ENCODE measurements at regions not wholly inside any gene's neighbourhood (a gene's known extent, or its start where the extent isn't known, plus 50 kb on each side); places are given as distances from the start of the nearest gene placed in this dataset.
"Not testable (repeated sequence)": the region's sequence is repeated elsewhere in the genome, so short reads cannot be mapped to it uniquely, and the experiment has no call there.

DNA sequence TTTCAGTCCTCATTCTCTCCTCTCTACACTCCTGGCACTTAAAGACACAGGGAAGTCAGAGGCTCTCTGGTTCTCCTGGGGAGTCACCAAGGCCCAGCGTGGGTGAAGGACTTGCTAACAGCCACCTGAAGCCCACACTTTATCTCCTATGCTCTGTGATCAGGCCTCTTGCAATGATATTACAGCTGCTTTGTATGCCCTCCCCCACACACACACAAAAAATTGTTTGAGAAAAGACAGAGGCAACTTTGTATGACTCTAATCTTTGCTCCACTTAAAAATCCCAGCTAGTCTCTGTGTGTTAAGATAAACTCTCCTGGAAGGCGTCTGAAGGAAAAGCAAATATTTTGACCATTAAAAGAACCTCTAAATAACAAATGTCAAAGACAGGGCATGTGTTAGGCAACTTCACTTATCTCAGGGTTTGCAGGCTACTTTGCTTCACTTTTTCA lies 507.2 kb downstream of the TNS3 start:
- peak; percentile 75 for ATAC-seq
- intact Hi-C loops (cut with DNase I): no loop called here
- DNase-seq (ENCODE audit: missing footprints): no peak

DNA sequence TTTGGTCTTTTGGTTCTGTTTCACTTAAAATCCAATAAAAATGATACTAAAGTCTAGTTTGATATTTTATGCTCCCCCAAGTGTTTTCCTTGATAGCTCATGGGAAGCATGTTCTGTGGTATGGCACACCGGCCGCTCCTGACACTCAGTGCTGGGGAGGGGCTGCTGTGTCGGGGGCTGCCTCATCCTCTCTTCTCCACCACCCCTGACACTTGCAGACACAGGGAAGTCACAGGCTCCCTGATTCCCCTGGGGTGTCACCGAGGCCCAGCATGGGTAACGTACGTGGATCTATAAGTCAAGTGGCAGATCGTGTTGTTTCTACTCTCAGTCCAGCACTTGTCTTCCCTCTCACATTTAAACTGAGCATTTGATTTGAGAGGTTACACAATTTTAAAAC lies 508.6 kb downstream of the TNS3 start:
- DNase-seq (ENCODE audit: missing footprints): no peak
- no peak for ATAC-seq
- intact Hi-C loops (cut with DNase I): no loop called here

DNA sequence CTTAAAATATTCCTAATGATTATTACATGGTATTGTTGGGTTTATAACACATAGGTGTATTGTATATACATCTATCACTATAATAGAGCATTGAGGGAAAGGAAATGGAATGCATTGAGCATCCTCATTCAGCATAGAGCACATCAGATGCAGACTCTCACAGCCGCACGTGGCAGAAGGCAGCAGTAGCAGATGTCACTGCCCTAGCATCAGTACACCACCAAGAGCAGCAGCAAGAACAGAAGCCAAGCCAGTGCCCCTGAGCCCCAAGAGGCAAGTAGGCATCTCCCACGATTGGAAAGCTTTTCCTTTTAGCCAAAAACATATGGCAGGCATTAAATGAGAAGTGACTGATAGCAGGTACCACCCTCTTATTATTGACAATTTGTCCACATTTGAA lies 510.0 kb downstream of the TNS3 start:
- no peak for DNase-seq (ENCODE audit: missing footprints)
- ATAC-seq: no peak
- intact Hi-C loops (cut with DNase I): no loop called here

DNA sequence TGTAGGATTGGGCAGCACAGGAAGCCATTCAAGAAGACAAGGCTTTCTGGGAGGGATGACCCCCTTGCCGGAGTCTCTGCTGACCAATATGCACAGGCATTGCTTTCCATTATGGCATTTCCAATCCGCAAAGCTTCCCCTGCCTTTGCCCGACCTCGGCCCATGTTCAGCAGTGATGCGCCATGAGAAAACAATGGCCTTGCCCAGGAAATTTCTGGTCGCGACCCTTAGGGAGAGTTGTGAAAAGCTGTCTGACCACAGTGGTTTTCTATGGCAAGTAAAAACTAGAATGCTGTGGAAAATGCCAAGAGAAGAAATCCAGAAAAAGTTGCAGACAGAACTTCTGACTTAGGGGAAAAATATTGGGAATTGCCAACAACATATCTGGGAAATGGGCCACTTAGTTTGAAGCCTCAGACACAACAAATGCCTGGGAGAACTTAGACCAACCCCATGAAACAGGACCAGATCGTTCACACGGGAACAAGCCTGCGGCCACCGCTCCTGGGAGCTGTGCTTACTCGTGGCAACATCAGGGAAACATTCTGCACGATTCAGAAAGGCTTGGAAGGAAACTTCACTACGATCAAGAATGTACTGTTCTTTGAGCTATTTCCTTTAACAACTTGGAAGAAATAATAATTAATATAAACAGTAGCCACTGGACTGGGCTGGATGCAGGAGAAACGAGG lies 512.4 kb downstream of the TNS3 start:
- no peak for ATAC-seq
- intact Hi-C loops (cut with DNase I): no loop called here
- no peak for DNase-seq (ENCODE audit: missing footprints)

DNA sequence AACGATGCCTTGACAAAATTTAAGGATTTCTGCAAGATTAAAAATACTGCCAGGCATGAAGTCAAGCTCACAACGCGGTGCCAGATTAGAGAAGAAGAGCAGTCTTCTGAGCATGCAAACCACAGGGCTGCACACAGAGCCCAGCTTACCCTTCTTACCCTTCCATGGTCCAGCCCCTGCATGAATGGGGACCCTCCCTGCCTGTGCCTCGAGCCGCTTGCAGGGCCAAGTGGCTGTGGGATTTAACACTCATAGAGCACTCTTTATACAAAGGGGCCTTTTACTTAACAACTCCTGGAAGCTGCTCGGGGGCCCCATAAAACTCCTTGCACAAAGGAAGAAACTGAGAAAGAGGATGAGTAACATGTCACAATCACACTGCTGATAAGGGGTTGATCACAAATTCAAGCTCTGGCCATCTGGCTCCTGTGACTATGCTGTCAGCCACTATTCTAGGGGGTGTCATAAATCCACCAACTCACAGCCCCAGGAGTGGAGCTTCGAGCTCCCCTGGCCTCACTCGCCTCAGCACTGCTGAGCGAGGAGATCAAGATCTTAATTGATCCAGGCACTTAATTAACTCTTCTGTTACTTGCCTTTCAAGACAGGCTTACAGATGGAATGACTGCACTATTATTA lies 514.8 kb downstream of the TNS3 start:
- intact Hi-C loops (cut with DNase I): no loop called here
- no peak for ATAC-seq
- DNase-seq (ENCODE audit: missing footprints): no peak

DNA sequence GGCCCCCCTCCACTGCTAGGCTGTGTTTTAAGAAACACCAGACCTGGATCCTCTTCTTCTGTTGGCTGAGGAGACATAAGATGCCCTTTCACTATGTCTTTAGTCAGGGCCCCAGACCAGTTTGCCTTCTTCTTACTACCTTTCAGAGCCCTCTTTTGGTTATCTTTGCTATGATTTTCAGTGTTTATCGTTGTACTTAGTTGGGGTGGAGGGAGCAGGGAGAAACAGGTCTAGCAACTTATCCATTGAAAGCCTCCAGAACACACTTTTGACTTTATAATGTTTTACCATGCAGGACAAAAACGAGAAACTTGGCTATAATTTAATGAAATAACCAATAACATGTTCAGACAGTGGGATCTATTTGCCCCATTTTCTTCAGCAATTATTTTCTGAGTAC lies 525.2 kb downstream of the TNS3 start:
- intact Hi-C loops (cut with DNase I): no loop called here
- DNase-seq (ENCODE audit: missing footprints) (no peak), ATAC-seq (no peak)

DNA sequence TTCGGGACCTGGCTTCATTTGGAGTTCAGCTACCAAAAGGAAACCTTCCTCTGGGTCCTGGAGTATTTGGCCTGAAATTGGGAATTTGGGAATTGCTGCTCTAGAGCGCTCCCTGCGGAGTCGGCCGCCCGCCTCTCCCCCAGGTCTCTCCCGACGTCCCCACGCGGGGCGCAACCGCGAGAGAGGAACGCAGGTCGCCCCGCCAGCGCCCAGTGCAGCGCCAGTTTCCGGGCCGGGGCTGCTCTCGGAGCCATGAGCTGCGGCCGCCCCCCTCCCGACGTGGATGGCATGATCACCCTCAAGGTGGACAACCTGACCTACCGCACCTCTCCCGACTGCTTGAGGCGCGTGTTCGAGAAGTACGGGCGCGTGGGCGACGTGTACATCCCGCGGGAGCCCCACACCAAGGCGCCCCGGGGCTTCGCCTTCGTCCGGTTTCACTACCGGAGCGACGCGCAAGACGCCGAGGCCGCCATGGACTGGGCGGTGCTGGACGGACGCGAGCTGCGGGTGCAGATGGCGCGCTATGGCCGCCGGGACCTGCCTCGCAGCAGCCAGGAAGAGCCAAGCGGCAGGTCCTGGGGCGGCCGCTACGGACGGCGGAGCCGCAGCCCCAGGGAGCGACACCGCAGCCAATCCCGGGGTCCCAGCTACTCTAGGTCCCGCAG lies 529.2 kb downstream of the TNS3 start:
- ATAC-seq: peak; percentile 69
- DNase-seq (ENCODE audit: missing footprints); intact Hi-C loops (cut with DNase I): not testable (repeated sequence)

DNA sequence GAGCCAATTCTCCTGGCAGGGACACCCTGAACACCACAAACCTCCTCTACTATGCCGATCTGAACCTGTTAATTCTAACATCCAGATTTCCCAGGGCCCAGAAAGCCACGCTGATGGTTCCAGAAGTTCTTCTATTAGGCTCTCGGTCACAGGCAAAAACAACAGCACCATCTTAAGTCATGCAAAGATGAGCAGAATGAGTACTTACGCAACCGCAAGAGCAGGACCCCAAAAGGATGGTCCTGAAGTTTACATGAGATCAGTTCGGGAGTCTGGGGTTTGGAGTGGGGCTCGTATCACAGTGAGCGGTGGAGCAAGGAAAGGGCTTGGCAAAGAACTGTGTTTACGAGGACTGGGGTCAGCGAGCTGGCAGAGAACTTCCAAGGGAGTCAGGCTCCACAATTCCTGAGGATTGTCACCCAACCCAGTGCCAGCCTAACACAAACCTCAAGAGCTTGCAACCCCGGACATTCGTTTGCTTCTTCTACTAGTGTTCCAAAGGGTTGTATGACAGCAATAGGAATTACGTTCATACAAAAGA lies 532.6 kb downstream of the TNS3 start:
- intact Hi-C loops (cut with DNase I): loop anchor here (10.0 kb wide), 2 partner anchors 115 to 275 kb away; no protein-coding TSS in a partner anchor
- ATAC-seq (no peak), DNase-seq (ENCODE audit: missing footprints) (no peak)

DNA sequence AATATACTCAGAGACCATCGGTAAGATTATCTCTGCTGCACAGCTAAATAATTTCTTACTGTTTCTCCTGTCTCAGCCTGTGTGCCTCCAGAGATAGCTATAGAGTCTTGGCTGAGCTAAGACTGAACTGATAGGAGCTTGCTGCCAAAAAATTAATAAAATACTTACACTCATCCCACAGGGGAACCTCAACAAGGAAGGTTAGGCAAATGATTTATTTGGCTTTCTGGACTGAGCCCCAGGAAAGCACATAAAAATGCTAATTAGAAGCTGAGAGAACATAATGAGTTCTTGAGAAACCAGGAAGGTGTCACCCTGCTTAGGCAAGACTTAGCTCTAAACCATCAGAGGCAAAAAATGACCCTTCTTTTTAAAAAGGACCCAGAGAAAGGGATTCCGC lies 534.5 kb downstream of the TNS3 start:
- peak; percentile 45 for ATAC-seq
- intact Hi-C loops (cut with DNase I): loop anchor here (10.0 kb wide), 2 partner anchors 113 to 273 kb away; no protein-coding TSS in a partner anchor
- DNase-seq (ENCODE audit: missing footprints): no peak

DNA sequence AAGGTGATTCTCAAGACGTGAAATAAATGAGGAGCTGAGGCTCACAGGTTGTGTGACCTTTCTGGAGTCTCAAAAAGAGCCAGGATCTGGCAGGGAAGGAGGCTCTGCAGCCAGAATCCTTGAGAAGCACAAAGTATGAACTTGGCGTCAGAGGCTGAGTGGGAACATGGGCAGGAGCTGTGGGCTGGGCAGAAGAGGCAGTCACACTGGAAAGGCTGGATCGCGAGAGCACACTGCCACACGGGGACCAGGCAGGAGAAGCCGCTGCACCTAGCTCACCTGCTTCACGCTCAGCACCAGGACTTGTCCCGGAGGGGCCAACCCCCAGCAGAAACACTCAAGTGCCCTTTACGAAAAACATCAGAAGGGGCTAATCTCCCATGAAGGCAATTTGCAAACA lies 535.0 kb downstream of the TNS3 start:
- intact Hi-C loops (cut with DNase I): loop anchor here (10.0 kb wide), 2 partner anchors 112 to 272 kb away; no protein-coding TSS in a partner anchor

DNA sequence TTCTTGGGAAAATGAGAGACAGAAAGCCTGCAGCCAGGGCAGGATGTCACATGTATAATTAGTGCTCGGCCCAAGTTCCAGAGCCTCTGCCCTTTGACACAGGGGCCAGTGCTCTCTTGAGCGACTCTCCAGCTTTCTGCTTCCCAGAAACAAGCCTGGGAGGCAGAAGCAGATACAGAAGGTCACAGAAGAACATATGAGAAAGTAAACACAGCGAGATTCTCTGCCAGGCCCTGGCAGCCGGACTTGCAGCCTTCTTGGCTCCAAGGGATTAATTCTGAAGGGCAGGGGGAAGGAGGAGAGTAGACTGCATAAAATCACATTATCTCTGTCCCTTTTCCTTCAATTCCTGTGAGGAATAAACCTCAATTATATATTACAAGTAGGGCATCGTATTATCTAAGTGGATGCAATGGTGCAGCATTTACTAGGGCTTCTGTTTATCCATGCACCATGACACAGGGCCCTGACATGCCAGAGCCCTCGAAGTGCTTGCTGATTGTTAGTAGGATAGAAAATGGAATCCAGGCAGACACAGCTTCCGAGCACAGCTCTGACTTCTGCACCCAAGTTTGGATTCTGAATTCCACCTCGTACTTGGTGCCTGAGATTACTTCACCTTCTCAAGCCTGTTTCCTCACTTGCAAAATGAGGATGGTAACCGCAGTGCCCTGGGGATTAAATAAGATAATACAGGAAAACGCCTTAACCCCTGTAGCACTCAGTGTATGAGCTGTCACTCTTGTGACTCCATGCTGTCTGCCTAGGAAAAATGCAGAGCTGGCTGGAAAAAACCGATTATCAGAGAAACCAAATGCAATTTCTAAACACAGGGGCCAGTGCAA lies 536.5 kb downstream of the TNS3 start:
- peak; percentile 67 for DNase-seq (ENCODE audit: missing footprints)
- peak; percentile 76 for ATAC-seq
- intact Hi-C loops (cut with DNase I): loop anchor here (1.0 to 10.0 kb wide), 3 partner anchors 49 to 271 kb away; no protein-coding TSS in a partner anchor

More for the DNA sequence above, 535.0 kb downstream of the TNS3 start:
- no peak for DNase-seq (ENCODE audit: missing footprints)
- ATAC-seq: no peak

DNA sequence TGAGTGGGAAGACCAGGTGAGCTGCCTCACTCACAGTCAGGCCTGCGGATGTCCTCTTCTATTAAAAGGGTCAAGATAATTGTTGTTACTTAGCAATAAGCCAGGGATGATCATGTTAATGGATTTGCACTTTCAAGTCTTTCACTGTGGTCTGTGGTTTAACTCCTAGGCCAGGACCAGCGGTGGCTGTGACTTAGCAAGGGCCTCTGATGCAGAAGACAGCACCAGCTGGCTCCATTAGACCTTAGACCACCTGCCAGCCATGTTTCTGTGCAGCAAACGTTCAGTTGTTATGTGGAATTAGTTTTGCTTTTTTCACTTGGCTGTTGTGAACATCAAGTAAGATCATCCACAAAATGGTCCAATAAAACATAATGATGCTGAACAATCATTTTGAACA lies 537.3 kb downstream of the TNS3 start:
- intact Hi-C loops (cut with DNase I): loop anchor here (1.0 to 10.0 kb wide), 4 partner anchors 48 to 442 kb away; no protein-coding TSS in a partner anchor
- DNase-seq (ENCODE audit: missing footprints) (no peak), ATAC-seq (no peak)

DNA sequence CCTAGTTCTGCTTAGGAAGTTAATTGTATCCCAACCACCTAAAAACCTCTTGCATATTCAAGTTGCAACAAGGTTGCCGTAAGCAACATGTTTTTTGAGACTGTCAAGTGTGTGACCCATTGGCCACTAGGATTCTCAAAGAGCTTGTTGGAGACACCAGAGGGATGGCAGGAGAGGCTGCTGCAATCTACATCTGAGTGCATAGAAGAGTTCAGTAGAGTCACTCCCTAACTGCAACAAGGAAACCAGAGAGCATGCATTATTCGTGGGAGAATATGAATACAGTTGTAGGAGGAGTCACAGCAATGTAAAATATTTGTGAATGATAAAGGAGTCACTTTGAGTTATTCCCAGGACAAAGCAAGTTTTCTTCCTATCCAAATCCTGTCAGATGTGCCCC lies 538.6 kb downstream of the TNS3 start:
- intact Hi-C loops (cut with DNase I): loop anchor here (5.0 to 10.0 kb wide), 3 partner anchors 109 to 441 kb away; no protein-coding TSS in a partner anchor

DNA sequence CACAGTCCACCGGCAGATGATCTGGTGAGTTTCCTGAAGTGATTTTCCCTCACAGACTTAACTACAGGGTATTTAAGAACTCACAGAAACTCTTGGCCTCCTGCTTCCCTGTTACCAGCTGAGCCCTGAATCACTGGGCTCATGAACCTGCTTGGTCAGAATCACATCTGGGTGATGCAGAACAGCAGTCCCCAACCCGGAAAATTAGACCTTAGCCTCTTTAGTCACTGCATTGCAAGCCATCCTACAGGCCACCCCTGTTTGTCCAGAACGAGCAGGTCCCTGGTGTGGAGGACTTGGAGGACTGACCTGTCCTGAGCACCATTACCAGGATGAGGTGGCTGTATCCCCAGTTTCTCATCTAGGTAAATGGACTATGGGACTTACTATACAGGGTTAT lies 539.2 kb downstream of the TNS3 start:
- intact Hi-C loops (cut with DNase I): loop anchor here (5.0 to 10.0 kb wide), 3 partner anchors 108 to 440 kb away; no protein-coding TSS in a partner anchor
- no peak for DNase-seq (ENCODE audit: missing footprints)
- ATAC-seq: no peak

More for the DNA sequence above, 538.6 kb downstream of the TNS3 start:
- no peak for DNase-seq (ENCODE audit: missing footprints)
- ATAC-seq: no peak

DNA sequence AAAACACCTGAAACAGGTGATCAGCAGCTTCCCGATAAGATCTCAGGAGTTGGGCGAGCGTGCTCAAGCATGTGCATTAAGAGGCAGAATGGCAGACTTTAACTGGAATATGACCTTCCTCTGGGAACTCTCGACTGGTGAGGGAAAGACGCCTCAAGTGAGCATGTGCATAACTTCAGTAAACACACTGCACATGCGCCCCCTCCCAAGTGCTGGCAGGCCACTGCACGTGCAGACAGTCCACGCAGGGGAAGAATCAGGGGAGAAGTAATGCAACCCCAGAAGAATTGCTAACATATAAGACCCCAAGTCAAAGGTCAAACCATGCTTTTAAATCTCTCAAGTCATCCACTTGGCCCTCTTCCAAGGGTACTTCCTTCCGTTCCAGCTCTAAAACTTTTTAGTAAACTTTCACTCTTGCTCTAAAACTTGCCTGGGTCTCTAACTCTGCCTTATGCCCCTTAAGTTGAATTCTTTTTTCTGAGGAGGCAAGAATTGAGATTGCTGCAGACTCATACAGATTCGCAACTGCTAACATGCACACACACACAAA lies 541.0 kb downstream of the TNS3 start:
- ATAC-seq (no peak), DNase-seq (ENCODE audit: missing footprints) (no peak)
- intact Hi-C loops (cut with DNase I): loop anchor here (5.0 to 10.0 kb wide), 3 partner anchors 106 to 439 kb away; no protein-coding TSS in a partner anchor

DNA sequence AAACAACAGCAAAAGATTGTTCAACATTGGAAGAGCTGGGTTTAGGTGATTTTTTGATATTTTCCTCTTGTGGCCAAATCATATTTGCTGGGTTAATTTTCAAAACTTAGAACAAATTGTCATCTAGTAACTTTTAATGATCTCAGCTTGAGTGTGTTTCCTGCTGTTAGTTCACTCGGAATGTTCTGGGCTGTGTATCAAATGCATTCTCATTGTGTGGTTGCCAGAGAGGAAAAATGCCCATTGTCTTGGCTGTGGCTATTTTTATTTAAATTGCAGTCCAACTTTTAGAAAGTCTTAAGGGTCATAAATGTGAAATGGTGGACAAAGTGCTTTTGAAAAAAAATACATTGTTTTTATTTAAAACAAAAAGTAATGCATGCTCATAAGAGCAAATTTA lies 542.0 kb downstream of the TNS3 start:
- ATAC-seq (peak; percentile 59), DNase-seq (ENCODE audit: missing footprints) (no peak)
- intact Hi-C loops (cut with DNase I): loop anchor here (5.0 to 10.0 kb wide), 3 partner anchors 105 to 438 kb away; no protein-coding TSS in a partner anchor

DNA sequence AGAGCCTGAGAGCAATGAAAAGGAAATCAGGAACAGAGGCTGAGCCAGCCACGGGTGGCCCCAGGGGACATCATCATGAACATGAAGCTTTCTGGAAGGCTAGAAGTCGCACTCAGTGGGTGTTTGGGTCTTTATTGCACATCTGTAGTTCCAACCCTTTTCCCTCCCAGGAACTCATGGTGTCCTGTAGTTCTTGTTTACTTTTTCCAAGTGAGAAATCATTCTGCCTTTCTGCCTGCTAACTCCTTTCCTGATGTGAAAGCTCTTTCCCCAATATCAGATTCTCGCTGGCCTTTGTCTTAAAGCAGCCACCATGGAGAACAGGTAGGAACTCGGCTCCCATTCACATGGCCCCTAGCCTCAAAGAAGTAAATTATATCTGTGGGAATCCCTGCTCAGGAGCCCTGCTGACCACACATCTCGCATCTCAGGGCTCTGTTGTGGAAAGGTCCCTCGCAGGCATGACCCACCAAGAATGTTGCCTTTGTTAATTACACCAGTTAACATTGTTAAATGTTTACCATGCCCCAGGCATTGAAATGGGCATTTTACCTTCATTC lies 542.7 kb downstream of the TNS3 start:
- intact Hi-C loops (cut with DNase I): no loop called here
- DNase-seq (ENCODE audit: missing footprints): no peak
- no peak for ATAC-seq

DNA sequence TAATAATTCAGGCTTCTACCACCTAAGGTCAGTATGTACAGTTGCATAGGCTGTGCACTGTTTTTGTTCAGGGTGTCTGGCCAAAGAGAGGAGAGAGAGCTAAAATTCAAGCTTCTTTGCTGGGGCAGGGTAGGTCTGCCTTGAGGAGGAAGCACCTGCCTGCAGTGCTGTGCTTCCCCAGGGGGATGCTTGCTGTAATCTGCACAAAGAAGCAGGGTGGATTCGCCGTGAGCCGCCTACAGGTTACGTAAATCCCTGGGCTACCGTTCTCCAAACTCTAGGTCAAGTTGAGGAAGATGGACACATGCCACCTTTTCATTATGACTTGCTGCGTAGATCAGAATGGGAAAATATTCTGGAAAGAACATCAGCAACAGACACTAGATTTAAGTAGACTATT lies 543.3 kb downstream of the TNS3 start:
- no peak for DNase-seq (ENCODE audit: missing footprints)
- intact Hi-C loops (cut with DNase I): no loop called here
- no peak for ATAC-seq
